Esophagus muscularis mucosa (tissue), 3 donors: ENCODE measurements at regions not wholly inside any gene's neighbourhood (a gene's known extent, or its start where the extent isn't known, plus 50 kb on each side); places are given as distances from the start of the nearest gene placed in this dataset.

Experiments used
- EP300 ChIP-seq: sonication (generic); formaldehyde crosslinking; IDR thresholded peaks from one replicate; pipeline ENCODE4 v1.6.1; 2017; ENCODE audit warnings: antibody characterized with exemption
- TF ChIP-seq, protein P1 (sequence below), 3 experiments: fragments of 200-600 bp in 2 of 3; fragments of 450-650 bp in 1 of 3; sonication (generic) in 2 of 3; IDR thresholded peaks; one replicate each; pipeline ENCODE4 v1.5.1; 2017 to 2019; ENCODE audit warnings: antibody characterized with exemption in 3 of 3, mild to moderate bottlenecking in 2 of 3, moderate library complexity in 1 of 3

DNA sequence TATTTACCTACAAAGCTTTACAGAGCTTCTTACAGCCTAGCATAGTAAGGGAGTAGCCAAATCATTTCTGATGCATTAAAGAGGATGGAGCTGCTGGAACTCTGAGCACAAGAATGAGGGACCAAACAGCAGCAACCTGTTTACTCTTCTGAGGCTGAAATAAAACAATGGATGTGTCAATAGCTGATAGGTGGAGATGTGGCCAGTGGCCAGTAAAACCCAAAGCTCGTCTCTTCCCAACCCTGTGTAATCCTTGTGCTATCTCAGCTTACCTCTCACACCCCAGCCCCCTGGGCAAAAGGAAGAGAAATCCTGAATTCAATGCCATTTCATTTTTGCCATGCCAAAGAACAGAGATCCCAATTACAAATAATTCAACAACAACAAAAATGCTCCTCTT is 446.7 kb upstream of the SMIM31 start:
- TF ChIP-seq, protein P1, sequence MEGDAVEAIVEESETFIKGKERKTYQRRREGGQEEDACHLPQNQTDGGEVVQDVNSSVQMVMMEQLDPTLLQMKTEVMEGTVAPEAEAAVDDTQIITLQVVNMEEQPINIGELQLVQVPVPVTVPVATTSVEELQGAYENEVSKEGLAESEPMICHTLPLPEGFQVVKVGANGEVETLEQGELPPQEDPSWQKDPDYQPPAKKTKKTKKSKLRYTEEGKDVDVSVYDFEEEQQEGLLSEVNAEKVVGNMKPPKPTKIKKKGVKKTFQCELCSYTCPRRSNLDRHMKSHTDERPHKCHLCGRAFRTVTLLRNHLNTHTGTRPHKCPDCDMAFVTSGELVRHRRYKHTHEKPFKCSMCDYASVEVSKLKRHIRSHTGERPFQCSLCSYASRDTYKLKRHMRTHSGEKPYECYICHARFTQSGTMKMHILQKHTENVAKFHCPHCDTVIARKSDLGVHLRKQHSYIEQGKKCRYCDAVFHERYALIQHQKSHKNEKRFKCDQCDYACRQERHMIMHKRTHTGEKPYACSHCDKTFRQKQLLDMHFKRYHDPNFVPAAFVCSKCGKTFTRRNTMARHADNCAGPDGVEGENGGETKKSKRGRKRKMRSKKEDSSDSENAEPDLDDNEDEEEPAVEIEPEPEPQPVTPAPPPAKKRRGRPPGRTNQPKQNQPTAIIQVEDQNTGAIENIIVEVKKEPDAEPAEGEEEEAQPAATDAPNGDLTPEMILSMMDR (IDR thresholded peaks at IDR 0.05) = no peak
- no peak for TF ChIP-seq EP300
